Erythroblast (primary cell): ENCODE measurements at regions not wholly inside any gene's neighbourhood (a gene's known extent, or its start where the extent isn't known, plus 50 kb on each side); places are given as distances from the start of the nearest gene placed in this dataset.

Experiments used
- GATA1 ChIP-seq: IDR thresholded peaks from 2 replicates; pipeline ENCODE4 v1.6.1; 2011; ENCODE audit warnings: low read depth, mild to moderate bottlenecking, control low read depth, low read length, moderate library complexity
- POLR2A ChIP-seq: IDR thresholded peaks from 2 replicates; pipeline ENCODE4 v1.6.1; 2011; ENCODE audit warnings: mild to moderate bottlenecking, low read length

GRCh38 chrX:45381366-45381765 is 180.7 kb upstream of the DIPK2B start:
- no peak for TF ChIP-seq POLR2A
- no peak for TF ChIP-seq GATA1
